HEK293 (cell line): ENCODE measurements at regions not wholly inside any gene's neighbourhood (a gene's known extent, or its start where the extent isn't known, plus 50 kb on each side); places are given as distances from the start of the nearest gene placed in this dataset.
A peak's percentile ranks its signal among the peaks of the same experiment; 100 is the strongest.

Experiments
- CTCF ChIA-PET: fragments of 350-600 bp; formaldehyde crosslinking; extraction: SDS; loops from one replicate; lab custom pipeline; 2021; ENCODE audit warnings: antibody characterized with exemption; lab: Yijun Ruan, JAX
- POLR2A ChIA-PET: fragments of 300-600 bp; formaldehyde crosslinking; extraction: SDS; loops from one replicate; lab custom pipeline; 2020; ENCODE audit warnings: antibody characterized with exemption, inconsistent platforms; lab: Yijun Ruan, JAX
- H3K27ac ChIP-seq: fragments of 200-500 bp; sonication (Bioruptor generic); 2 replicates; pipeline ENCODE4 v1.5.1; 2014; ENCODE audit warnings: low read depth, low read length, control low read depth, inconsistent platforms; ENCODE audit errors: extremely low read depth
- H3K36me3 ChIP-seq, 2 experiments: fragments of 200-500 bp in 1 of 2; sonication (Bioruptor generic) in 1 of 2; 1 replicate in 1 of 2; 2 replicates in 1 of 2; pipeline ENCODE4 v1.5.1; 2014 to 2017; ENCODE audit warnings: inconsistent platforms in 2 of 2, low read length in 2 of 2; ENCODE audit not compliant: control insufficient read depth in 2 of 2, insufficient read depth in 1 of 2
- H3K4me1 ChIP-seq: fragments of 200-500 bp; sonication (Bioruptor generic); 2 replicates; pipeline ENCODE4 v1.5.1; 2014; ENCODE audit warnings: mild to moderate bottlenecking, low read length, inconsistent platforms; ENCODE audit not compliant: control insufficient read depth, insufficient read depth
- H3K4me3 ChIP-seq: 2 replicates; pipeline ENCODE4 v1.5.1; 2011; ENCODE audit warnings: low read depth, mild to moderate bottlenecking, control low read depth, low read length, moderate library complexity
- H3K9me3 ChIP-seq: fragments of 200-500 bp; sonication (Bioruptor generic); 2 replicates; pipeline ENCODE4 v1.5.1; 2014; ENCODE audit warnings: low read depth, low read length, inconsistent platforms; ENCODE audit not compliant: control insufficient read depth, insufficient read depth
- HOXC10 ChIP-seq: sonication (generic); formaldehyde crosslinking; IDR thresholded peaks from 2 replicates; pipeline ENCODE4 v1.8.1; 2023; ENCODE audit warnings: mild to moderate bottlenecking, missing genetic modification reagents
- MEIS1 ChIP-seq: sonication (generic); formaldehyde crosslinking; IDR thresholded peaks from 2 replicates; pipeline ENCODE4 v1.8.1; 2022; ENCODE audit warnings: missing genetic modification reagents, mild to moderate bottlenecking, borderline replicate concordance
- SCRT2 ChIP-seq: fragments of 450-650 bp; formaldehyde crosslinking; IDR thresholded peaks from 2 replicates; pipeline ENCODE4 v1.5.1; 2016; ENCODE audit warnings: missing biosample characterization, missing genetic modification characterization
- WT1 ChIP-seq: fragments of 450-650 bp; formaldehyde crosslinking; IDR thresholded peaks from 2 replicates; pipeline ENCODE4 v1.5.1; 2016; ENCODE audit warnings: missing biosample characterization, missing genetic modification characterization
- ZBTB17 ChIP-seq: fragments of 450-650 bp; formaldehyde crosslinking; IDR thresholded peaks from 2 replicates; pipeline ENCODE4 v1.5.1; 2016; ENCODE audit warnings: missing biosample characterization, missing genetic modification characterization
- ZFHX2 ChIP-seq: fragments of 450-650 bp; formaldehyde crosslinking; conservative IDR thresholded peaks from 2 replicates; pipeline ENCODE4 v1.5.1; 2016; ENCODE audit warnings: missing biosample characterization, missing genetic modification characterization
- ZIC2 ChIP-seq: fragments of 450-650 bp; formaldehyde crosslinking; IDR thresholded peaks from 2 replicates; pipeline ENCODE4 v1.5.1; 2016; ENCODE audit warnings: missing biosample characterization, missing genetic modification characterization
- ZNF23 ChIP-seq: fragments of 450-650 bp; formaldehyde crosslinking; IDR thresholded peaks from 2 replicates; pipeline ENCODE4 v1.5.1; 2016; ENCODE audit warnings: missing biosample characterization, missing genetic modification characterization, borderline replicate concordance
- ZNF280C ChIP-seq: fragments of 450-650 bp; formaldehyde crosslinking; IDR thresholded peaks from 2 replicates; pipeline ENCODE4 v1.5.1; 2016; ENCODE audit warnings: missing biosample characterization, missing genetic modification characterization
- ZNF391 ChIP-seq: fragments of 450-650 bp; formaldehyde crosslinking; IDR thresholded peaks from 2 replicates; pipeline ENCODE4 v1.5.1; 2016; ENCODE audit warnings: low read depth, missing biosample characterization, missing genetic modification characterization, borderline replicate concordance
- ZNF473 ChIP-seq: fragments of 450-650 bp; formaldehyde crosslinking; IDR thresholded peaks from 2 replicates; pipeline ENCODE4 v1.5.1; 2017; ENCODE audit warnings: missing biosample characterization, missing genetic modification characterization
- ZNF48 ChIP-seq: fragments of 450-650 bp; formaldehyde crosslinking; IDR thresholded peaks from 2 replicates; pipeline ENCODE4 v1.5.1; 2016; ENCODE audit warnings: missing biosample characterization, missing genetic modification characterization
- ZNF518A ChIP-seq: fragments of 450-650 bp; formaldehyde crosslinking; conservative IDR thresholded peaks from 2 replicates; pipeline ENCODE4 v1.5.1; 2016; ENCODE audit warnings: low read depth, missing biosample characterization, missing genetic modification characterization
- ZNF521 ChIP-seq: fragments of 450-650 bp; formaldehyde crosslinking; IDR thresholded peaks from 2 replicates; pipeline ENCODE4 v1.5.1; 2017; ENCODE audit warnings: missing biosample characterization, mild to moderate bottlenecking, missing genetic modification characterization
- ZNF629 ChIP-seq: fragments of 450-650 bp; formaldehyde crosslinking; IDR thresholded peaks from 2 replicates; pipeline ENCODE4 v1.5.1; 2017; ENCODE audit warnings: missing biosample characterization, missing genetic modification characterization
- ZNF785 ChIP-seq: fragments of 450-650 bp; formaldehyde crosslinking; IDR thresholded peaks from 2 replicates; pipeline ENCODE4 v1.5.1; 2016; ENCODE audit warnings: missing biosample characterization, missing genetic modification characterization
- ZNF843 ChIP-seq: fragments of 450-650 bp; formaldehyde crosslinking; IDR thresholded peaks from 2 replicates; pipeline ENCODE4 v1.5.1; 2016; ENCODE audit warnings: missing biosample characterization, missing genetic modification characterization
- TF ChIP-seq, protein P1 (sequence below): fragments of 450-650 bp; formaldehyde crosslinking; IDR thresholded peaks from 2 replicates; pipeline ENCODE4 v1.5.1; 2016; ENCODE audit warnings: missing biosample characterization, missing genetic modification characterization
- TF ChIP-seq, protein P2 (sequence below): fragments of 450-650 bp; formaldehyde crosslinking; IDR thresholded peaks from 2 replicates; pipeline ENCODE4 v1.5.1; 2016; ENCODE audit warnings: missing biosample characterization, missing genetic modification characterization
- TF ChIP-seq, protein P3 (sequence below): fragments of 450-650 bp; formaldehyde crosslinking; IDR thresholded peaks from 2 replicates; pipeline ENCODE4 v1.5.1; 2016; ENCODE audit warnings: missing biosample characterization, missing genetic modification characterization

- no peak overlapping the region for H3K4me3 ChIP-seq
- POLR2A ChIA-PET = no interaction called here
- H3K27ac ChIP-seq = no peak overlapping the region
- no peaks in the 10 kb centered on the region for H3K4me1 ChIP-seq
- CTCF ChIA-PET = no interaction called here
- no peaks in the 10 kb centered on the region for H3K36me3 ChIP-seq
- TF ChIP-seq, protein P1, sequence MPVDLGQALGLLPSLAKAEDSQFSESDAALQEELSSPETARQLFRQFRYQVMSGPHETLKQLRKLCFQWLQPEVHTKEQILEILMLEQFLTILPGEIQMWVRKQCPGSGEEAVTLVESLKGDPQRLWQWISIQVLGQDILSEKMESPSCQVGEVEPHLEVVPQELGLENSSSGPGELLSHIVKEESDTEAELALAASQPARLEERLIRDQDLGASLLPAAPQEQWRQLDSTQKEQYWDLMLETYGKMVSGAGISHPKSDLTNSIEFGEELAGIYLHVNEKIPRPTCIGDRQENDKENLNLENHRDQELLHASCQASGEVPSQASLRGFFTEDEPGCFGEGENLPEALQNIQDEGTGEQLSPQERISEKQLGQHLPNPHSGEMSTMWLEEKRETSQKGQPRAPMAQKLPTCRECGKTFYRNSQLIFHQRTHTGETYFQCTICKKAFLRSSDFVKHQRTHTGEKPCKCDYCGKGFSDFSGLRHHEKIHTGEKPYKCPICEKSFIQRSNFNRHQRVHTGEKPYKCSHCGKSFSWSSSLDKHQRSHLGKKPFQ = peak; percentile 83; the same call in 1 of the 2 replicates
- TF ChIP-seq ZNF785 (tag by site-specific recombination) (no peak), ZNF518A (peak; percentile 59)
- no peaks in the 10 kb centered on the region for H3K9me3 ChIP-seq
Measured at GRCh38 chr2:9055471-9055870, 52.0 kb upstream of the MBOAT2 start.

DNA sequence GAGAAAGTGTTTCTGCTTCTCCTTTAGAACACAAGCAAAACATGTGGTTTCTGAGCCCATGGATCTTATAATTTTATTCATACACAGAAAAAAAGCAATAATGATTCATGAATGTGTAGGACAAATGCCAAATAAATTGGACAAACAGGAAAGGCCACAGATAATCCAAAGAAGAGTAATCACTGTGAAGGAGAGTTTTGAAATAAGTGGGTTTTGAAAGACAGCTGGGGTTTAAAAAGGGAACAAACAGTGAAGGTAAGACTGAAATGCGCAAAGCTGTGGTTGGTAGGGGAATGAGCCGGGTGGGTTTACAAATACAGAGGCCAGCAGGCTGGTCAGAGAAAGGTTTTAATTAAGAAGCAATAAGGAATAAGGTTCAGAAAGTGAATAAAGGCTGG is 50.0 kb upstream of the MBOAT2 start:
- Histone ChIP-seq H3K9me3 (no peaks in the 10 kb centered on the region), H3K36me3 (no peaks in the 10 kb centered on the region), H3K4me3 (no peak overlapping the region), H3K4me1 (no peaks in the 10 kb centered on the region), H3K27ac (no peak overlapping the region)
- TF ChIP-seq ZNF280C (tag by site-specific recombination) (no peak), MEIS1 (CRISPR knock-in tag) (no peak), ZFHX2 (tag by site-specific recombination) (no peak), ZNF391 (tag by site-specific recombination) (no peak), SCRT2 (tag by site-specific recombination) (no peak), ZNF521 (tag by site-specific recombination) (no peak), ZNF629 (tag by site-specific recombination) (no peak), ZNF843 (tag by site-specific recombination) (no peak), ZNF23 (no peak), WT1 (tag by site-specific recombination) (no peak), ZNF473 (no peak), ZNF48 (tag by site-specific recombination) (no peak), ZBTB17 (tag by site-specific recombination) (no peak), HOXC10 (CRISPR knock-in tag) (no peak), ZIC2 (tag by site-specific recombination) (no peak)
- TF ChIP-seq, protein P2, sequence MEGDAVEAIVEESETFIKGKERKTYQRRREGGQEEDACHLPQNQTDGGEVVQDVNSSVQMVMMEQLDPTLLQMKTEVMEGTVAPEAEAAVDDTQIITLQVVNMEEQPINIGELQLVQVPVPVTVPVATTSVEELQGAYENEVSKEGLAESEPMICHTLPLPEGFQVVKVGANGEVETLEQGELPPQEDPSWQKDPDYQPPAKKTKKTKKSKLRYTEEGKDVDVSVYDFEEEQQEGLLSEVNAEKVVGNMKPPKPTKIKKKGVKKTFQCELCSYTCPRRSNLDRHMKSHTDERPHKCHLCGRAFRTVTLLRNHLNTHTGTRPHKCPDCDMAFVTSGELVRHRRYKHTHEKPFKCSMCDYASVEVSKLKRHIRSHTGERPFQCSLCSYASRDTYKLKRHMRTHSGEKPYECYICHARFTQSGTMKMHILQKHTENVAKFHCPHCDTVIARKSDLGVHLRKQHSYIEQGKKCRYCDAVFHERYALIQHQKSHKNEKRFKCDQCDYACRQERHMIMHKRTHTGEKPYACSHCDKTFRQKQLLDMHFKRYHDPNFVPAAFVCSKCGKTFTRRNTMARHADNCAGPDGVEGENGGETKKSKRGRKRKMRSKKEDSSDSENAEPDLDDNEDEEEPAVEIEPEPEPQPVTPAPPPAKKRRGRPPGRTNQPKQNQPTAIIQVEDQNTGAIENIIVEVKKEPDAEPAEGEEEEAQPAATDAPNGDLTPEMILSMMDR = no peak
- TF ChIP-seq, protein P3, sequence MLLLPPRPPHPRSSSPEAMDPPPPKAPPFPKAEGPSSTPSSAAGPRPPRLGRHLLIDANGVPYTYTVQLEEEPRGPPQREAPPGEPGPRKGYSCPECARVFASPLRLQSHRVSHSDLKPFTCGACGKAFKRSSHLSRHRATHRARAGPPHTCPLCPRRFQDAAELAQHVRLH (tag by site-specific recombination) = no peak
- CTCF ChIA-PET = no interaction called here
- POLR2A ChIA-PET = no interaction called here
